ENCODE measurements at regions not wholly inside any gene's neighbourhood (a gene's known extent, or its start where the extent isn't known, plus 50 kb on each side); places are given as distances from the start of the nearest gene placed in this dataset.
"Not testable (repeated sequence)": the region's sequence is repeated elsewhere in the genome, so short reads cannot be mapped to it uniquely, and the experiment has no call there.

- not testable (repeated sequence) for H3K27me3 Mint-ChIP-seq; H3K27ac Mint-ChIP-seq; DNase-seq (ENCODE audit: extremely low spot score, unreplicated experiment); H3K4me1 Mint-ChIP-seq (ENCODE audit: unreplicated experiment); H3K9me3 Mint-ChIP-seq; H3K36me3 Mint-ChIP-seq; H3K4me3 Mint-ChIP-seq
These were observed 1290.8 kb downstream of the RPIA start for GRCh38 chr2:89982246-89982645.

GRCh38 chr2:89985650-89986049 is 1294.2 kb downstream of the RPIA start:
- H3K27me3 Mint-ChIP-seq; H3K36me3 Mint-ChIP-seq; H3K4me3 Mint-ChIP-seq; H3K9me3 Mint-ChIP-seq; H3K27ac Mint-ChIP-seq; DNase-seq (ENCODE audit: extremely low spot score, unreplicated experiment); H3K4me1 Mint-ChIP-seq (ENCODE audit: unreplicated experiment): not testable (repeated sequence)

DNA sequence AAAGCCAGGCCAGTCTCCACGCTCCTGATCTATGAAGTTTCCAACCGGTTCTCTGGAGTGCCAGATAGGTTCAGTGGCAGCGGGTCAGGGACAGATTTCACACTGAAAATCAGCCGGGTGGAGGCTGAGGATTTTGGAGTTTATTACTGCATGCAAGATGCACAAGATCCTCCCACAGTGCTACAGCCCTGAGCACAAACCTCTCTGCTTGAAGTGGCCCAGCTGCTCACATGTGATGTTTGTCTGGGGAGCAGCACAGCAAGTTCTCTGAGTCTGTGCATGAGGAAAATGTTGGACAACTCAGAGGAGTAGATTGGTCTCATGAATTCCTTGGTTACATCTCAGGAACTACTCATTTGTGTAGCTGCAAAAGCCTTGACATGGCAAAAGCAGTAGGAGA is 1295.1 kb downstream of the RPIA start:
- not testable (repeated sequence) for H3K4me3 Mint-ChIP-seq; DNase-seq (ENCODE audit: extremely low spot score, unreplicated experiment); H3K27ac Mint-ChIP-seq; H3K9me3 Mint-ChIP-seq; H3K4me1 Mint-ChIP-seq (ENCODE audit: unreplicated experiment); H3K27me3 Mint-ChIP-seq; H3K36me3 Mint-ChIP-seq

- not testable (repeated sequence) for H3K4me1 Mint-ChIP-seq (ENCODE audit: unreplicated experiment); H3K27ac Mint-ChIP-seq; H3K27me3 Mint-ChIP-seq; H3K4me3 Mint-ChIP-seq; DNase-seq (ENCODE audit: extremely low spot score, unreplicated experiment); H3K36me3 Mint-ChIP-seq; H3K9me3 Mint-ChIP-seq
These were observed 1305.3 kb downstream of the RPIA start for GRCh38 chr2:89996779-89997178.

DNA sequence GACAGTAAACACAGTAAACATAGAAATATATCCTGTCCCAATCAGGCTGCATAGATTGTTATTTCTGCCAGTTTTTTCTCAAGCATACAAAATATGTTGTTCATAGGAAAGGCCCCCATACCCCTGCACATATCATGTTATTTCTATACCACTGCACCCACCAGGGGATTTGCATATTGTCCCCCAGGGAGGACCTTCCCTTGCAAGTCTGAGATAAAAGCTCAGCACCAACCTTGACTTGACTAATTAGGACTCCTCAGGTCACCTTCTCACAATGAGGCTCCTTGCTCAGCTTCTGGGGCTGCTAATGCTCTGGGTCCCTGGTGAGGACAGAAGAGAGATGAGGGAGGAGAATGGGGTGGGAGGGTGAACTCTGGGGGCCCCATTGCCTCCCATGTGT is 1313.1 kb downstream of the RPIA start:
- H3K27ac Mint-ChIP-seq, H3K36me3 Mint-ChIP-seq, H3K9me3 Mint-ChIP-seq: not testable (repeated sequence)

DNA sequence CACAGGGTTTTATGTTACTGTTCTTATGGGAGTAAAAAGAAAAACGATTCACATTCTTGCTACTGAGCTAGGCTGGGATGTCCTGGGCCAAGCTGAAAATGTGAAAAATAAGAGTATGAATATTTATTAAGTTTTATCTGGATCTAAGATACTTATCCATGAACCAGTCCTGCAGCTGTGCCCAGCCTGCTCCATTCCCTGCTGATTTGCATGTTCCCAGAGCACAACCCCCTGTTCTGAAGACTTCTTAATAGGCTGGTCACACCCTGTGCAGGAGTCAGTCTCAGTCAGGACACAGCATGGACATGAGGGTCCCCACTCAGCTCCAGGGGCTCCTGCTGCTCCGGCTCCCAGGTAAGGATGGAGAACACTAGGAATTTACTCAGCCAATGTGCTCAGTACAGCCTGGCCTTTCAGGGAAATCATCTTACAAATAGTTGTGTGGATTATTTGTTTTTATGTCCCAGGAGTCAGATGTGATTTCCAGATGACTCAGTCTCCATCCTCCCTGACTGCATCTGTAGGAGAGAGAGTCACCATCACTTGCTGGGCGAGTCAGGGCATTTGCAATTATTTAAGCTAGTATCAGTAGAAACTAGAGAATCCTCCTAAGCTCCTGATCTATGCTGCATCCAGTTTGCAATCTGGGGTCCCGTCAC is 1319.1 kb downstream of the RPIA start:
- H3K27ac Mint-ChIP-seq; H3K36me3 Mint-ChIP-seq; H3K27me3 Mint-ChIP-seq; H3K4me3 Mint-ChIP-seq; H3K9me3 Mint-ChIP-seq; H3K4me1 Mint-ChIP-seq (ENCODE audit: unreplicated experiment); DNase-seq (ENCODE audit: extremely low spot score, unreplicated experiment): not testable (repeated sequence)

More for the DNA sequence above, 1313.1 kb downstream of the RPIA start:
- H3K4me1 Mint-ChIP-seq (ENCODE audit: unreplicated experiment); H3K27me3 Mint-ChIP-seq; H3K4me3 Mint-ChIP-seq; DNase-seq (ENCODE audit: extremely low spot score, unreplicated experiment): not testable (repeated sequence)

DNA sequence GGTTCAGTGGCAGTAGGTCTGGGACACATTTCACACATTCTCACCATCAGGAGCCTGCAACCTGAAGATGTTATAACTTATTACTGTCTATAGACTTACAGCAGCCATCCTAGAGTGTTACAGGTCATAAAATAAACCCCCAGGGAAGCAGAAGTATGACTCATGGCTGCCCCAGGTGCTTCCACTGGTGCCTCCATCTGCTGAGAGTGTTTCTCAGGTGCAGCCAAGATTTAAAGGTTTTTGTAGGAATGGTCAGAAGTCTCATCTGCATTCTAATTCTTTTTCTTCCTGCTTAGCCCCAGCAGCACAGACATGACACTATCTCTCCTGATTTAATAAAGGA is 1319.6 kb downstream of the RPIA start:
- not testable (repeated sequence) for H3K27ac Mint-ChIP-seq; H3K4me1 Mint-ChIP-seq (ENCODE audit: unreplicated experiment)

GRCh38 chr2:90019908-90020307 is 1328.4 kb downstream of the RPIA start:
- H3K27me3 Mint-ChIP-seq; H3K9me3 Mint-ChIP-seq; H3K27ac Mint-ChIP-seq; DNase-seq (ENCODE audit: extremely low spot score, unreplicated experiment); H3K36me3 Mint-ChIP-seq; H3K4me1 Mint-ChIP-seq (ENCODE audit: unreplicated experiment); H3K4me3 Mint-ChIP-seq: not testable (repeated sequence)

More for the DNA sequence above, 1319.6 kb downstream of the RPIA start:
- H3K36me3 Mint-ChIP-seq; DNase-seq (ENCODE audit: extremely low spot score, unreplicated experiment); H3K9me3 Mint-ChIP-seq; H3K27me3 Mint-ChIP-seq; H3K4me3 Mint-ChIP-seq: not testable (repeated sequence)

DNA sequence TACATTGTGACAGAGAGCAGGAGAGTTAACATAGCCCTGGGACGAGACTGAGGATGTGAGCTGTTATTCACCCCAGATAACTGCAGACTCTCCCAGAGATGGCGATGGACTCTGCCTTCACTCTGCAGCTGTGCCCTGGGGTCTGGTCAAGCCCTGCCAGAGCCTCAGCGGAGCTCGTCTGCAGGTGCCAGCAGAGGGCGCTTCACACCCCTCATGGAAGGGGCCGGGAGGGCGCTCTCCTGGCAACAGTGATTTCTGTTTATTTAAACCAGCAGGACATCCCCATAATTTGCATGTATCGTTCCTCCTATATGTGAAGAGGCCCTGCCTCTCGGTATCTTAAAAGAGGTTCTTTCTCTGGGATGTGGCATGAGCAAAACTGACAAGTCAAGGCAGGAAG is 1329.8 kb downstream of the RPIA start:
- not testable (repeated sequence) for H3K36me3 Mint-ChIP-seq, H3K9me3 Mint-ChIP-seq, H3K27ac Mint-ChIP-seq

DNA sequence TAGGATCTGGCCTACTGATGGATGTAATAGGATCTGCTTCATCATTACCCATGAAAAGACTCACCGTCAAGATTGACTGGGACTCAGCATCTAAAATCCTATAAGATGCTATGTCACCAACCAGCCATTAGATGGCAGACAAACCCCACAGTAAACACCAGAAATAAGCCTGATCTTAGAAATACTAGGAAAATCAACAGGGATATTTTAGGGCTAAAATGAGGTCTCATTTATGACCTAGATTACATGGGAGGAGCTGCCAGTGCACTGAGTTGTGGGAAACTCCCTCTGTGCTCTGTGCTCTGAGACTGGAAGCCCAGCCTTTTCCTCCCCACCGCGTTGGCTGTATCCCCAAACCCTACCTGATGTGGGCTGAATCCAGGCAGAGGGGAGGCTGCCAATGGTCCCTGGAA is 1335.8 kb downstream of the RPIA start:
- DNase-seq (ENCODE audit: extremely low spot score, unreplicated experiment); H3K4me3 Mint-ChIP-seq; H3K36me3 Mint-ChIP-seq; H3K9me3 Mint-ChIP-seq; H3K27ac Mint-ChIP-seq; H3K27me3 Mint-ChIP-seq; H3K4me1 Mint-ChIP-seq (ENCODE audit: unreplicated experiment): not testable (repeated sequence)
- TF ChIP-seq CTCF (conservative IDR thresholded peaks at IDR 0.05): peak; percentile 47

More for the DNA sequence above, 1329.8 kb downstream of the RPIA start:
- DNase-seq (ENCODE audit: extremely low spot score, unreplicated experiment); H3K27me3 Mint-ChIP-seq; H3K4me3 Mint-ChIP-seq; H3K4me1 Mint-ChIP-seq (ENCODE audit: unreplicated experiment): not testable (repeated sequence)

GRCh38 chr2:90028381-90029079 is 1337.1 kb downstream of the RPIA start:
- not testable (repeated sequence) for H3K27me3 Mint-ChIP-seq; H3K27ac Mint-ChIP-seq; DNase-seq (ENCODE audit: extremely low spot score, unreplicated experiment); H3K9me3 Mint-ChIP-seq; H3K36me3 Mint-ChIP-seq; H3K4me1 Mint-ChIP-seq (ENCODE audit: unreplicated experiment); H3K4me3 Mint-ChIP-seq

GRCh38 chr2:90029080-90029428 is 1337.6 kb downstream of the RPIA start:
- H3K27ac Mint-ChIP-seq; H3K4me1 Mint-ChIP-seq (ENCODE audit: unreplicated experiment); H3K9me3 Mint-ChIP-seq; H3K36me3 Mint-ChIP-seq; H3K27me3 Mint-ChIP-seq; H3K4me3 Mint-ChIP-seq; DNase-seq (ENCODE audit: extremely low spot score, unreplicated experiment): not testable (repeated sequence)

- not testable (repeated sequence) for H3K4me1 Mint-ChIP-seq (ENCODE audit: unreplicated experiment); H3K9me3 Mint-ChIP-seq; H3K36me3 Mint-ChIP-seq; H3K27ac Mint-ChIP-seq; H3K27me3 Mint-ChIP-seq; DNase-seq (ENCODE audit: extremely low spot score, unreplicated experiment); H3K4me3 Mint-ChIP-seq
These were observed 1340.8 kb downstream of the RPIA start for GRCh38 chr2:90032269-90032668.

Measured in type B pancreatic cell (in vitro differentiated cells).